ENCODE measurements at regions not wholly inside any gene's neighbourhood (a gene's known extent, or its start where the extent isn't known, plus 50 kb on each side); places are given as distances from the start of the nearest gene placed in this dataset.

GRCh38 chr4:133866328-133866699 lies 335.3 kb downstream of the PABPC4L start:
- DNase-seq: no peak

DNA sequence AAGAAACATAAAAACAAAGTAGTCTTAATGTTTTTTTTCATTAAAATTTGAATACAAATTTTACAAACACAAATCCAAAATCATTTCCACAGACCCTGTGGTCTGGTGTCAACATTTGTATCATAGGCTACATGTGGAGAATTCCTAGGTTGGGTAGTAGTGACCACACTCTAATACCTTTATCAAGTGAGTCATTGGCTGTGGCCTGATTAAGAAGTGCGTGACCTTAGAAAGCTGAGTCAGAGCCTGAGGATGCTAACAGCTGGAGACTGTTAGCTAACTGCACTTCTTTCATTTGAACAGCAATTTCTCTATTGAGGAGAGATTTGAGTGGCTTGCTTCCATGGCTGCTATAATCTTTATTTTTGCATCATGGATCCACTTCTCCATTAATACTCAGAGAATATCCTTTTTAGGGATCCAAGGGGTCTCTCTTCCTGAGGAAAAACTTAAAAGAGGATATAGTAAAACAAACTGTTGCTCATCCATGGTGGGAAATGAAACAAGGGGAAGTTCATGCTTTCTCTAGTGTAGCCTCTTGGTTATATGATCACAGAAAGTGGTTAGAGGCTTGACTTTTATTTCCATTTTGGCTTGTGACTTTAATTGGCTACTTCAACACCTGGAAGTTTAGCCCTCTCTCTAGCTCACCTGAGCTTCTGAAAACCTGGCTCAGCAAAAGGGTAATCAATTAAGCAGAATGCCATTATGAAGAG lies 335.8 kb downstream of the PABPC4L start:
- no peak for DNase-seq

GRCh38 chr4:133863153-133863552 lies 338.4 kb downstream of the PABPC4L start:
- no peak for DNase-seq

GRCh38 chr4:133856731-133857355 lies 344.7 kb downstream of the PABPC4L start:
- no peak for DNase-seq

GRCh38 chr4:133855001-133855400 lies 346.6 kb downstream of the PABPC4L start:
- no peak for DNase-seq

DNA sequence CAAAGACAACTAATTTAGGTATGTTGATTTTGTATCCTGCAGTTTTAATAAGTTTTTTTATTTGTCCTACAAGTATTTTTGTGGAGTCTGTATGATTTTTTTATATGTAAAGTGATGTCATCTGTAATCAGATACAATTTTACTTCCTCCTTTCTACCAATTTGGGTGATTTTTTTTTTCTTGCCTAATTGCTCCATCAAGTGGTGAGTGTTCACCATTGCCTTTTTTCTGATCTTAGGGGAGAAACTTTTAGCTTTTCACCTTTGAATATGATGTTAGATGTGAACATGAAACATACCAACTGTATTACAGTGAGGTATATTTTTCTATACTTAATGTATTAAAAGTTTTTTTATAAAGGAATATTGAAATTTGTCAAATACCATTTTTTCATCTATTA lies 362.3 kb downstream of the PABPC4L start:
- DNase-seq: no peak

- no peak for DNase-seq
Measured at GRCh38 chr4:133823177-133823576, 378.4 kb downstream of the PABPC4L start.

DNA sequence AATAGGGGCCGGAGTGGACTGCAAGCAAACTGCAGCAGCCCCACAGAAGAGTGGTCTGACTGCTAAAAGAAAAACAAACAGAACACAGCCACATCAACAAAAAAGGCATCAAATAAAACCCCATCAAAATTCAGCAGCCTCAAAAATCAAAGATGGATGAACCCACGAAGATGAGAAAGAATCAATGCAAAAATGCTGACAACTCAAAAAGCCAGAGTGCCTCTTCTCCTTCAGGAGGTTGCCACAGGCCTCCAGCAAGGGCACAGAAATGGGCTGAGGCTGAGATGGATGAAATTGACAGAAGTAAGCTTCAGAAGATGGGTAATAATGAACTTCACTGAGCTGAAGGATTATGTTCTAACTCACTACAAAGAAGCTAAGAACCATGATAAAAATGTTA lies 388.6 kb downstream of the PABPC4L start:
- no peak for DNase-seq

DNA sequence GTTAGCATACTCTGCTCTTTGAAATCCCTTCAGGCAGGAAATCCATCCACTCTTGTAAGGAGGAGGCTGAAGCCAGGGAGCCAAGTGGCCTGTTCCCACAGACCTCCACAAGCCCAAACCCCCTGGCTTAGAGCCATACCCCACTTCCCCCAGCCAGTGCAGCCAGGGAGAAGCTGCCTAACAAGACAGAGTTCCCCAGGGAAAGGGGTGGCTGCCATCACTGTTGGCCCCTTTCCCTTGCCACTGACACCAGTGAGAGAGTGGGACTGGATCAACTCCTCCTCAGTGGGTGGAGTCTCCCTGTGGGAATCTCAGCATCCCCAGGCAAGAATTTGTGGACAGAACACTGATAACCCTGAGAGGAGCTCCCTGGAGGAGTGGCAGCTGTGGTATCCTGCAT lies 389.4 kb downstream of the PABPC4L start:
- no peak for DNase-seq

DNA sequence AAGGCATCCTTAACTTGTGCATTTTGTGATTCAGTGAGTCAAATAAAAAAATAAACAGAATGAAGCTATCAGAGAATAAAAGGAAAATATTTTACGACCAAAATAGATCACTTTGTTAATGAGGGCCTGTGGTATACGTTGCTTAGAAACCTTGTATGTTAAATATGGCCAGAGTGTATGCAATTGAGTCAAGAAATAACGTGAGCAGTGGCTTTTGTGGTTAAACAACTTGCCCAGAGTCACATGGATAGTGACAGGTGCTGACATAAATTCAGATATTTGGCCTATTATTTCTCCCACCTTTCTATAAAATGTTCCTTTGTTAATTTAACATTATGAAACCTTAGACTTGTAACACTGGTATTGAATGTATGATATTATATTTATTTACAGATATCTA lies 393.4 kb downstream of the PABPC4L start:
- no peak for DNase-seq

DNA sequence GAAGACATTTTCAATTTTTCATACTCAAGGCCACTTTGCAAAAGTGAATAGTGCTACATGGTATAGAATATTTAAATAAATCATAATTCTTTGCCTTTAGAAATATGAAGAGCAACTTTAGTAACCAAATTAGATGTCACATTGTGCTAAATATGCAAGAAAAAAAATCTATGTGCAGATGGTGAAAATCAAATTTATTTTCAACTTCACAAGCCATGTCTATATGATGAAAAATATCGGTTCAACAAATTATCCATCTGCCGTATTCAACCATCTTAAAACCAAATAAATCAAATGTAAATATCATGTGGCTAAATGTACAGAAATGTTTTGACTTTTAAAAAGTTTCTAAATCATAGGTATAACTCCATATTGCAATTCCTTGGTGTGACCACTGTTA lies 398.2 kb downstream of the PABPC4L start:
- no peak for DNase-seq

- DNase-seq: no peak
Measured at GRCh38 chr4:133802359-133803140, 399.0 kb downstream of the PABPC4L start.

GRCh38 chr4:133801883-133802282 lies 399.7 kb downstream of the PABPC4L start:
- no peak for DNase-seq

DNA sequence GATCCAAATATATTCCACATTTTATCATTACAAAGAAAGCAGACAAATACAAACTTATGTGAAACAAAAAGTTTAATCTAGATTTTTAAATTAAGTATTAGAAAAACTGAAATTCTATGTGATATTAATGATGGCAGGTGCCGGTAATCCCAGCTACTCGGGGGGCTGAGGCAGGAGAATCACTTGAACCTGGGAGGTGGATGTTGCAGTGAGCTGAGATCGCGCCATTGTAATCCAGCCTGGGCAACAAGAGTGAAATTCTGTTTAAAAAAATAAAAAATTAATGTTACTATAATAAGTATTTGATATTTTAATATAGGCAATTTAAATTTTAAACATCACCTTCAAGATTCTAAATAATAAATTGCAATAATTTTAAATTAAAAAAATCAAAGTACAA lies 400.6 kb downstream of the PABPC4L start:
- DNase-seq: no peak

- DNase-seq: no peak
Measured at GRCh38 chr4:133799717-133800315, 401.8 kb downstream of the PABPC4L start.

DNA sequence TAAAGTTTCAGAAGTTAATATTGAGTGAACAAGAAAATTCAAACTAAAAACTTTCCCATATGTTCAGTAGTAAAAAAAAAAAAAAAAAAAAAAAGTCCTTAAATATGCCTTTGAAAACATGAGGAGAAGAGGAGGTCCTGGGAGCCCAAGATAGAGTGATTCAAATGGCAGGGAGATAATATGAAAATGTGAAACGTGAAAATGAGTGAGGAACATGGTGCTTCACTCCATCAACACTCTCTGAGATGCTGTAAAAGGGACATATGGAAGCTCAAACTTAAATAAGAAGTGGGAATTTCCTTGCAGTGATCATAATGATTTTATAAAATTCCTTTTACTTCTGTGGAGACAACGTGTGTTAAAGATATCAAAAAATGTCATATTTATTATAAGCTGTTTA lies 423.9 kb downstream of the PABPC4L start:
- no peak for DNase-seq

DNA sequence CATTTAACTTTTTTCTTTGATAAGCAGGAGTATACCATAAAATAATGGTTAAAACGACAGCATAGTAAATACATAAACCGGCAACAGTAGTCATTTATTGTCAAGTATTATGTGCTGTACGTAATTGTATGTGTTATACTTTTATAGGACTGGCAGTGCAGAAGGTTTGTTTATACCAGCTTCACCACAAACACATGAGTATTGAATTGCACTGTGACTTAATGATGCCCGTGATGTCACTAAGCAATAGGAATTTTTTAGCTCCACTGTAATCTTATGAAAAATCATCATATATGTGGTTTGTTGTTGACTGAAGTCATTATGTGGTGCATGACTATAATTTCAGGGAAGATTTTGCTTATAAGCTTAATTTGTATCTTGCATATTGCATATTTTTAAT lies 424.6 kb downstream of the PABPC4L start:
- no peak for DNase-seq

GRCh38 chr4:133776503-133776902 lies 425.1 kb downstream of the PABPC4L start:
- no peak for DNase-seq

DNA sequence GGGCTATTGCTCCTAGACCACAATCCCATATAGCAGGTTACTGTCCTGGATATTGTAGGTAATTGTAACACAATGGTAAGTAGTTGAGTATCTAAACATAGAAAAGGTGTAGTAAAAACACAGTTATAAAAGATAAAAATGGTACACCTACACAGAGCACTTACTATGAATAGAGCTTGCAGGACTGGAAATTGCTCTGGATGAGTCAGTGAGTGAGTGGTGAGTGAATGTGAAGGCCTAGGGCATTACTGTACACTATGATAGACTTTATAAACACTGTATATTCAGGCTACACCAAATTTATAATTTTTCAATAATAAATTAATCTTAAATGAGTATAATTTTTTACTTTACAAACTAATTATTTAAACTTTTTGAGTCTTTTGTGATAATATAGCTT lies 425.7 kb downstream of the PABPC4L start:
- DNase-seq: no peak

DNA sequence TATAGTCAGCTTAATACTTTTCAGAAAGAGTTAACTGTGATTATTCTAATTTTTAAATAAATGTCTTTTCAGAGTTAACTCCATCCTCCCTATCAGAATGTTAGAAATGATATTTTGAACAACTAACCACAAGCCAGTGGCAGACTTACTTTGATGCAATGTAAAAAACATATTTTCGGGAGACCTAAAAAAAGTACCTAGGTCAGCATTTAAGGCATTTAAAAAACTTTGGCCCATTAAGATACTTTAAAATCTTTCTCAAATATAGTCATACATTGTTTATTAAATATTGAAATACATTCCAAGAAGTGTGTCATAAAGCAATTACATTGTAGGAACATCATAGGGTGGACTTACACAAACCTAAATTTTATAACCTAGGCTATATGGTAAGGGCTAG lies 426.1 kb downstream of the PABPC4L start:
- DNase-seq: no peak

DNA sequence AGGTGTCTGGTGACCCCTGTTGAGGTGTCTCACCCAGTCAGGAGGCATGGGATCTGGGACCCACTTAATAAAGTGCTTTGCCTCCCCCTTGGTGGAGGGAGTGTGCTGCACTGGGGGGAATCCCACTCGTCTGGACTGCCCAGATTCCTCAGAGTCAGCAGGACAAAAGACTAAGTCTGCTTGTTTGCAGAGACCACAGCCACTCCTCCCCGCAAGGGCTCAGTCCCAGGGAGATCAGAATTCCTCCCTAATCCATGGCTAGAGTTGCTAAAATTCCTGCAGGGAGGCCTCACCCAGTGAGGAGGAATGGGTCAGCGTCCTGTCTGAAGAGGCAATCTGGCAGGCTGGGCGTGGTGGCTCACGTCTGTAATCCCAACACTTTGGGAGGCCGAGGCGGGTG lies 442.2 kb downstream of the PABPC4L start:
- no peak for DNase-seq

DNA sequence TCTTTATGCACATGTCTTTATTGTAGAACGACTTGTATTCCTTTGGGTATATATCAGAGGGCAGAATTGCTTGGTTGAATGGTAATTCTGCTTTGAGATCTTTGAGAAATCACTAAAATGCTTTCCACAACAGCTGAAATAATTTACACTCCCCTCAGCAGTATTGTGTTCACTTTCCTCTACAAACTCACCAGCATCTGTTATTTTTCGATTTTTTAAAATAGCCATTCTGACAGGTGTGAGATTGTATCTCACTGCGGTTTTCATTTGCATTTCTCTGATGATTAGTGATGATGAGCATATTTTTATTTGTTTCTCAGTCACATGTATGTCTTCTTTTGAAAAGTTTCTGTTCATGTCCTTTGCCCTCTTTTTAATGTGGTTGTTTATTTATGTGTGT lies 459.8 kb downstream of the PABPC4L start:
- DNase-seq: no peak

DNA sequence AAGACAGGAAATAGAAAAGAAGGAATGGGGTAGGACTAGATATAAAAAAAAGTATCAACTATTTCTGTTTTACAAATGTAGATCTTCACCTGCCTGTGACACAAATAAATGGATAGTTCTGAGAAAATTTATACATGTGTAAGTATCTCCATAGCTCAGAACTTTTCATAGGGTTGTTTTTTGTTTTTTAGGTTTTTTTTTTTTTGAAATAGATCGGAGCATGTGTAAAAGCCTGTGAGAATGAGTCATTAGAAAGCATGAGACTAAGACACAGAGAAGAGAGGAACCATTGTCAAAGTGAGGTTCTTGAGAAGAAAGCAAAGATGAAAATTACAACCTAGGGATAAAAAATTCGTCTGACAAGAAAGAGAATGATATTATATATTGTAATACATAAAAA lies 481.6 kb downstream of the PABPC4L start:
- DNase-seq: no peak

DNA sequence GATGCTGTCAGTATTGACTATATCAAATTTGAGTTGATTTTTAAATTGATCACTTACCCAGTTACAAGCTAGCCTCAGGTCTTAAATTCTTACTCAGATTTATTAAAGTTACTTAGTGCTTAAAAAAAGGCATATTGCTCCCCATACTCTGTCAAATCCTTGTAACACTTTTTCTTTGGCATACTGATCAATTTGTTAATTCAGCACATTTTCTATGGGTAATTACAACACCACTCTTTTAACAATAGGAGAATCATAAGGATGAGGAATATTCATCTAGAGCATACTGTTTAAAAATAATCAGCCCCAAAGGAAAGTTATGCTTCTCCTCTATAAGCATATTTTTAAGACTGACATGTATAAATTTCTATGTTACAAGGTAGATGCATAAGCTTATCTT lies 482.5 kb downstream of the PABPC4L start:
- DNase-seq: no peak
